ENCODE measurements at regions not wholly inside any gene's neighbourhood (a gene's known extent, or its start where the extent isn't known, plus 50 kb on each side); places are given as distances from the start of the nearest gene placed in this dataset.

GRCh38 chr16:26330654-26331053, 638.9 kb downstream of the HS3ST4 start:
- H3K27me3 ChIP-seq: no peaks in the 10 kb centered on the region
- no peaks in the 10 kb centered on the region for H3K4me1 ChIP-seq
- no peaks in the 10 kb centered on the region for H3K36me3 ChIP-seq
- H3K27ac ChIP-seq: no peak overlapping the region
- no peaks in the 10 kb centered on the region for H3K9me3 ChIP-seq
- H3K4me3 ChIP-seq: no peak overlapping the region
- no peak for DNase-seq
- TF ChIP-seq CTCF (IDR thresholded peaks at IDR 0.05) (no peak), POLR2A (IDR thresholded peaks at IDR 0.05) (no peak)

GRCh38 chr16:26334218-26335111, 642.7 kb downstream of the HS3ST4 start:
- no peaks in the 10 kb centered on the region for H3K4me1 ChIP-seq
- no peaks in the 10 kb centered on the region for H3K27me3 ChIP-seq
- H3K36me3 ChIP-seq: no peaks in the 10 kb centered on the region
- TF ChIP-seq CTCF (IDR thresholded peaks at IDR 0.05) (no peak), POLR2A (IDR thresholded peaks at IDR 0.05) (no peak)
- no peaks in the 10 kb centered on the region for H3K9me3 ChIP-seq
- DNase-seq: no peak
- H3K27ac ChIP-seq: no peak overlapping the region
- no peak overlapping the region for H3K4me3 ChIP-seq

- no peak overlapping the region for H3K27ac ChIP-seq
- TF ChIP-seq CTCF (IDR thresholded peaks at IDR 0.05): no peak
- no peak for TF ChIP-seq POLR2A (IDR thresholded peaks at IDR 0.05)
- H3K4me3 ChIP-seq: no peak overlapping the region
- H3K4me1 ChIP-seq: no peaks in the 10 kb centered on the region
- H3K27me3 ChIP-seq: no peaks in the 10 kb centered on the region
- H3K9me3 ChIP-seq: no peaks in the 10 kb centered on the region
- no peak for DNase-seq
- H3K36me3 ChIP-seq: no peaks in the 10 kb centered on the region
Observed at GRCh38 chr16:26335236-26335853, 643.6 kb downstream of the HS3ST4 start.

GRCh38 chr16:26342621-26343020, 650.9 kb downstream of the HS3ST4 start:
- no peak for DNase-seq
- TF ChIP-seq POLR2A (IDR thresholded peaks at IDR 0.05) (no peak), CTCF (IDR thresholded peaks at IDR 0.05) (no peak)
- Histone ChIP-seq H3K9me3 (no peaks in the 10 kb centered on the region), H3K36me3 (no peaks in the 10 kb centered on the region), H3K4me3 (no peak overlapping the region), H3K4me1 (no peaks in the 10 kb centered on the region), H3K27ac (no peak overlapping the region), H3K27me3 (no peaks in the 10 kb centered on the region)

- no peak overlapping the region for H3K4me3 ChIP-seq
- H3K27me3 ChIP-seq: no peaks in the 10 kb centered on the region
- no peak overlapping the region for H3K27ac ChIP-seq
- no peaks in the 10 kb centered on the region for H3K36me3 ChIP-seq
- no peak for DNase-seq
- TF ChIP-seq CTCF (IDR thresholded peaks at IDR 0.05) (no peak), POLR2A (IDR thresholded peaks at IDR 0.05) (no peak)
- no peaks in the 10 kb centered on the region for H3K9me3 ChIP-seq
- H3K4me1 ChIP-seq: no peaks in the 10 kb centered on the region
Observed at GRCh38 chr16:26344240-26344776, 652.5 kb downstream of the HS3ST4 start.
